Activated CD8-positive, alpha-beta memory T cell treated with anti-CD3 and anti-CD28 coated beads for 36 hours (primary cell): ENCODE measurements at regions not wholly inside any gene's neighbourhood (a gene's known extent, or its start where the extent isn't known, plus 50 kb on each side); places are given as distances from the start of the nearest gene placed in this dataset.

ENCODE experiments used
- CTCF ChIA-PET: fragments of 350-600 bp; sonication (Branson Sonifier 250); formaldehyde crosslinking; loops from one replicate; lab custom pipeline; 2021; ENCODE audit warnings: antibody characterized with exemption; lab: Charles Lee
- POLR2A ChIA-PET: fragments of 350-600 bp; sonication (Branson Sonifier 250); formaldehyde crosslinking; loops from one replicate; lab custom pipeline; 2021; ENCODE audit warnings: antibody characterized with exemption; lab: Charles Lee

- ChIA-PET CTCF (no interaction called here), POLR2A (no interaction called here)
These were observed 66.4 kb upstream of the IL2 start for GRCh38 chr4:122522944-122523343.

- ChIA-PET POLR2A (no interaction called here), CTCF (no interaction called here)
These were observed 60.8 kb upstream of the IL2 start for GRCh38 chr4:122517345-122517744.

GRCh38 chr4:122516376-122516775 lies 59.9 kb upstream of the IL2 start:
- POLR2A ChIA-PET, result no interaction called here
- CTCF ChIA-PET, result no interaction called here

GRCh38 chr4:122514671-122515070 lies 58.1 kb upstream of the IL2 start:
- ChIA-PET CTCF (no interaction called here), POLR2A (no interaction called here)

- ChIA-PET POLR2A (no interaction called here), CTCF (interaction anchor here (1.0 kb wide), 1 partner anchor 29 kb away, joined by 3 read pairs; no protein-coding TSS in a partner anchor)
These were observed 55.9 kb upstream of the IL2 start for GRCh38 chr4:122512430-122512829.

GRCh38 chr4:122508083-122508482 lies 51.6 kb upstream of the IL2 start:
- CTCF ChIA-PET, result no interaction called here
- POLR2A ChIA-PET, result no interaction called here
